T-cell (primary cell): ENCODE measurements at regions not wholly inside any gene's neighbourhood (a gene's known extent, or its start where the extent isn't known, plus 50 kb on each side); places are given as distances from the start of the nearest gene placed in this dataset.

Experiments
- ATAC-seq, 4 experiments: fragments of 200-7000 bp in 3 of 4; fragments of 150-1000 bp in 1 of 4; cut with Tn5 transposase; replicated peaks in 1 of 4; 1 replicate in 3 of 4; 2 replicates in 1 of 4; pipeline ENCODE4 v1.10.0; 2021; ENCODE audit warnings: moderate library complexity in 3 of 4, mild to moderate bottlenecking in 2 of 4, moderate number of reproducible peaks in 1 of 4
- CTCF ChIA-PET, 2 donors: fragments of 300-600 bp; sonication (Branson Sonifier 250); formaldehyde crosslinking; loops; one replicate each; lab custom pipeline; 2022; ENCODE audit warnings: antibody characterized with exemption in 2 of 2; lab: Charles Lee
- POLR2A ChIA-PET, 2 donors: fragments of 300-600 bp; sonication (Branson Sonifier 250); formaldehyde crosslinking; loops; one replicate each; lab custom pipeline; 2022; ENCODE audit warnings: antibody characterized with exemption in 2 of 2; lab: Charles Lee
- DNase-seq, 35 experiments: peaks; one replicate each; pipeline versions ENCODE4 v3.0.0 to v3.0.0-alpha.2; 2013 to 2023
- H3K27ac ChIP-seq: one replicate; pipeline ENCODE4 v1.5.1; 2013; ENCODE audit warnings: low read length
- H3K27me3 ChIP-seq, 2 experiments: replicated peaks in 1 of 2; 1 replicate in 1 of 2; 2 replicates in 1 of 2; pipeline versions ENCODE4 v1.6.1 to v1.7.0; 2013; ENCODE audit warnings: low read length in 1 of 2, mixed read lengths in 1 of 2; ENCODE audit not compliant: control insufficient read depth in 2 of 2, insufficient read depth in 2 of 2; ENCODE audit errors: extremely low read depth in 1 of 2
- H3K36me3 ChIP-seq, 2 donors: 1 replicate in 1 of 2; 2 replicates in 1 of 2; pipeline versions ENCODE4 v1.6.1 to v1.7.0; 2013; ENCODE audit warnings: low read length in 1 of 2; ENCODE audit not compliant: control insufficient read depth in 2 of 2, insufficient read depth in 1 of 2; ENCODE audit errors: extremely low read depth in 1 of 2
- H3K4me1 ChIP-seq, 2 experiments: 1 replicate in 1 of 2; 2 replicates in 1 of 2; pipeline versions ENCODE4 v1.6.1 to v1.7.0; 2013; ENCODE audit warnings: low read length in 2 of 2, mixed read lengths in 1 of 2; ENCODE audit not compliant: insufficient read depth in 2 of 2, control insufficient read depth in 1 of 2; ENCODE audit errors: extremely low read depth in 1 of 2
- H3K4me3 ChIP-seq, 2 donors: 1 replicate in 1 of 2; 2 replicates in 1 of 2; pipeline versions ENCODE4 v1.5.1 to v1.7.0; 2013; ENCODE audit warnings: mild to moderate bottlenecking in 2 of 2, low read length in 1 of 2, moderate library complexity in 1 of 2; ENCODE audit not compliant: control insufficient read depth in 1 of 2; ENCODE audit errors: extremely low read depth in 1 of 2
- H3K9me3 ChIP-seq: 2 replicates; pipeline ENCODE4 v1.7.0; 2013
- H3K27ac Mint-ChIP-seq, 2 donors: one replicate each; pipeline ENCODE4 v1.8.0; 2020 to 2021; ENCODE audit warnings: mild to moderate bottlenecking in 2 of 2, mixed read lengths in 2 of 2
- H3K27me3 Mint-ChIP-seq, 2 donors: one replicate each; pipeline ENCODE4 v1.8.0; 2021 to 2022; ENCODE audit warnings: mixed read lengths in 2 of 2
- H3K36me3 Mint-ChIP-seq: one replicate; pipeline ENCODE4 v1.8.0; 2021; ENCODE audit warnings: mixed read lengths
- H3K4me1 Mint-ChIP-seq, 3 donors: one replicate each; pipeline ENCODE4 v1.8.0; 2020 to 2022; ENCODE audit warnings: mixed read lengths in 3 of 3, mild to moderate bottlenecking in 1 of 3
- H3K4me3 Mint-ChIP-seq, 3 donors: one replicate each; pipeline ENCODE4 v1.8.0; 2020 to 2022; ENCODE audit warnings: mild to moderate bottlenecking in 3 of 3, mixed read lengths in 3 of 3, moderate library complexity in 3 of 3
- H3K9me3 Mint-ChIP-seq, 3 donors: one replicate each; pipeline ENCODE4 v1.8.0; 2020 to 2022; ENCODE audit warnings: mixed read lengths in 3 of 3
- WGBS: methylation state at CpG from one replicate; pipeline ENCODE4 v1.1.5; 2013; ENCODE audit warnings: missing lambda C conversion rate; ENCODE audit not compliant: insufficient coverage; 5-methylcytosine and 5-hydroxymethylcytosine counted together

GRCh38 chr1:34433099-34433498, 256.4 kb downstream of the C1orf94 start:
- no peak overlapping the region for H3K4me3 Mint-ChIP-seq
- no peaks in the 10 kb centered on the region for H3K4me1 Mint-ChIP-seq
- no peak overlapping the region for H3K27ac ChIP-seq
- no peak for ATAC-seq
- H3K36me3 ChIP-seq, result no peaks in the 10 kb centered on the region
- 83% methylated on average over 1 of the region's 5 CpGs for WGBS
- no peaks in the 10 kb centered on the region for H3K36me3 Mint-ChIP-seq
- no peaks in the 10 kb centered on the region for H3K4me1 ChIP-seq
- ChIA-PET POLR2A (no interaction called here), CTCF (no interaction called here)
- H3K27me3 Mint-ChIP-seq, result peaks cover 5 to 16% of the 10 kb centered on the region in 2 donors
- H3K4me3 ChIP-seq, result no peak overlapping the region
- no peak for DNase-seq
- H3K27ac Mint-ChIP-seq, result no peak overlapping the region
- no peaks in the 10 kb centered on the region for H3K9me3 ChIP-seq
- H3K9me3 Mint-ChIP-seq, result no peaks in the 10 kb centered on the region
- peaks cover 0 to 7% of the 10 kb centered on the region in 2 experiments for H3K27me3 ChIP-seq

- Histone ChIP-seq H3K4me3 (no peak overlapping the region), H3K9me3 (no peaks in the 10 kb centered on the region), H3K27ac (no peak overlapping the region), H3K4me1 (no peaks in the 10 kb centered on the region), H3K36me3 (no peaks in the 10 kb centered on the region), H3K27me3 (peaks cover 0 to 11% of the 10 kb centered on the region in 2 experiments)
- Mint-ChIP-seq H3K4me1 (no peaks in the 10 kb centered on the region), H3K4me3 (no peak overlapping the region), H3K27ac (no peak overlapping the region), H3K9me3 (no peaks in the 10 kb centered on the region), H3K36me3 (no peaks in the 10 kb centered on the region), H3K27me3 (peaks cover 5 to 18% of the 10 kb centered on the region in 2 donors)
- WGBS, result 17% methylated on average over 1 of the region's 3 CpGs
- CTCF ChIA-PET, result no interaction called here
- POLR2A ChIA-PET, result no interaction called here
- ATAC-seq, result no peak
- no peak for DNase-seq
Observed at GRCh38 chr1:34436836-34437235, 260.1 kb downstream of the C1orf94 start.

- Histone ChIP-seq H3K4me3 (no peak overlapping the region), H3K27me3 (peaks cover 0 to 16% of the 10 kb centered on the region in 2 experiments), H3K9me3 (no peaks in the 10 kb centered on the region), H3K4me1 (no peaks in the 10 kb centered on the region), H3K27ac (no peak overlapping the region), H3K36me3 (no peaks in the 10 kb centered on the region)
- Mint-ChIP-seq H3K4me3 (no peak overlapping the region), H3K9me3 (no peaks in the 10 kb centered on the region), H3K4me1 (no peaks in the 10 kb centered on the region), H3K27ac (no peak overlapping the region), H3K36me3 (no peaks in the 10 kb centered on the region), H3K27me3 (peaks cover 21 to 22% of the 10 kb centered on the region in 2 donors)
- POLR2A ChIA-PET, result no interaction called here
- CTCF ChIA-PET, result no interaction called here
- ATAC-seq (no peak), DNase-seq (no peak)
- WGBS, result 69% methylated on average over 11 of the region's 19 CpGs
Observed at GRCh38 chr1:34441259-34442069, 264.8 kb downstream of the C1orf94 start.

- Histone ChIP-seq H3K27ac (no peak overlapping the region), H3K36me3 (no peaks in the 10 kb centered on the region), H3K9me3 (no peaks in the 10 kb centered on the region), H3K4me3 (no peak overlapping the region), H3K27me3 (peaks cover 0 to 20% of the 10 kb centered on the region in 2 experiments), H3K4me1 (no peaks in the 10 kb centered on the region)
- ChIA-PET CTCF (no interaction called here), POLR2A (no interaction called here)
- Mint-ChIP-seq H3K27ac (no peak overlapping the region), H3K4me3 (no peak overlapping the region), H3K9me3 (no peaks in the 10 kb centered on the region), H3K36me3 (no peaks in the 10 kb centered on the region), H3K4me1 (no peaks in the 10 kb centered on the region), H3K27me3 (peaks cover 21 to 23% of the 10 kb centered on the region in 2 donors)
- DNase-seq (no peak), ATAC-seq (no peak)
- WGBS, result 75% methylated on average over 2 of the region's 2 CpGs
Observed at GRCh38 chr1:34444516-34444915, 267.8 kb downstream of the C1orf94 start.

- ATAC-seq, result no peak
- H3K4me3 ChIP-seq, result no peak overlapping the region
- H3K9me3 ChIP-seq, result no peaks in the 10 kb centered on the region
- Mint-ChIP-seq H3K27me3 (peaks cover 13 to 21% of the 10 kb centered on the region in 2 donors), H3K27ac (no peak overlapping the region), H3K4me3 (no peak overlapping the region), H3K36me3 (no peaks in the 10 kb centered on the region), H3K4me1 (no peaks in the 10 kb centered on the region), H3K9me3 (no peaks in the 10 kb centered on the region)
- H3K27ac ChIP-seq, result no peak overlapping the region
- no peak for DNase-seq
- H3K27me3 ChIP-seq, result peaks cover 0 to 11% of the 10 kb centered on the region in 2 experiments
- POLR2A ChIA-PET, result no interaction called here
- CTCF ChIA-PET, result no interaction called here
- no peaks in the 10 kb centered on the region for H3K36me3 ChIP-seq
- H3K4me1 ChIP-seq, result no peaks in the 10 kb centered on the region
- WGBS, result 83% methylated on average over 1 of the region's 3 CpGs
Observed at GRCh38 chr1:34450325-34450724, 273.6 kb downstream of the C1orf94 start.

GRCh38 chr1:34452451-34452850, 275.7 kb downstream of the C1orf94 start:
- Mint-ChIP-seq H3K9me3 (no peaks in the 10 kb centered on the region), H3K4me3 (no peak overlapping the region), H3K36me3 (no peaks in the 10 kb centered on the region), H3K27me3 (peaks cover 0 to 18% of the 10 kb centered on the region in 2 donors), H3K27ac (no peak overlapping the region), H3K4me1 (no peaks in the 10 kb centered on the region)
- no peak overlapping the region for H3K27ac ChIP-seq
- WGBS, result 89% methylated on average over 2 of the region's 2 CpGs
- no peaks in the 10 kb centered on the region for H3K9me3 ChIP-seq
- ChIA-PET CTCF (no interaction called here), POLR2A (no interaction called here)
- no peak overlapping the region for H3K4me3 ChIP-seq
- H3K4me1 ChIP-seq, result no peaks in the 10 kb centered on the region
- ATAC-seq, result no peak
- DNase-seq, result no peak
- peaks cover 0 to 10% of the 10 kb centered on the region in 2 experiments for H3K27me3 ChIP-seq
- H3K36me3 ChIP-seq, result no peaks in the 10 kb centered on the region
